Thyroid gland (tissue), 4 donors: ENCODE measurements at regions not wholly inside any gene's neighbourhood (a gene's known extent, or its start where the extent isn't known, plus 50 kb on each side); places are given as distances from the start of the nearest gene placed in this dataset.

Experiments
- DNase-seq, 2 donors: peaks; one replicate each; pipeline ENCODE4 v3.0.0-alpha.2; 2019
- H3K27ac ChIP-seq, 3 donors: fragments of 200-600 bp; sonication (generic); 1 replicate in 2 of 3; 2 replicates in 1 of 3; pipeline ENCODE4 v1.5.1; 2016 to 2019; ENCODE audit warnings: mild to moderate bottlenecking in 1 of 3, moderate library complexity in 1 of 3
- H3K27me3 ChIP-seq: fragments of 200-600 bp; sonication (generic); one replicate; pipeline ENCODE4 v1.5.1; 2019
- H3K36me3 ChIP-seq, 2 donors: fragments of 200-600 bp; sonication (generic); one replicate each; pipeline ENCODE4 v1.5.1; 2016 to 2019
- H3K4me1 ChIP-seq, 2 donors: fragments of 200-600 bp; sonication (generic); one replicate each; pipeline ENCODE4 v1.5.1; 2017 to 2019
- H3K4me3 ChIP-seq, 3 donors: fragments of 200-600 bp; sonication (generic); replicated peaks in 1 of 3; 1 replicate in 2 of 3; 2 replicates in 1 of 3; pipeline ENCODE4 v1.5.1; 2016; ENCODE audit warnings: mild to moderate bottlenecking in 1 of 3
- H3K9me3 ChIP-seq: fragments of 200-600 bp; sonication (generic); one replicate; pipeline ENCODE4 v1.5.1; 2017
- POLR2A ChIP-seq, 2 donors: fragments of 450-650 bp; IDR thresholded peaks; one replicate each; pipeline ENCODE4 v1.6.1; 2017; ENCODE audit warnings: antibody characterized with exemption in 2 of 2, mild to moderate bottlenecking in 2 of 2, moderate library complexity in 1 of 2
- WGBS, 2 donors: methylation state at CpG; one replicate each; pipeline ENCODE4 v1.1.5; 2017; 5-methylcytosine and 5-hydroxymethylcytosine counted together
- intact Hi-C: fragments of 100-400 bp; cut with DNase I; formaldehyde crosslinking; loops from one replicate; pipeline ENCODE4 v1.15.1; 2023
- TF ChIP-seq, protein P1 (sequence below), 6 experiments: fragments of 200-600 bp in 3 of 6; fragments of 450-650 bp in 3 of 6; sonication (generic) in 3 of 6; IDR thresholded peaks; one replicate each; pipeline ENCODE4 v1.5.1; 2016 to 2019; ENCODE audit warnings: antibody characterized with exemption in 6 of 6, mild to moderate bottlenecking in 2 of 6, inconsistent platforms in 1 of 6, moderate library complexity in 1 of 6

GRCh38 chr2:204154863-204155262 is 218.3 kb downstream of the ICOS start:
- H3K4me1 ChIP-seq = no peaks in the 10 kb centered on the region
- intact Hi-C loops = no loop called here
- no peak for DNase-seq
- TF ChIP-seq, protein P1, sequence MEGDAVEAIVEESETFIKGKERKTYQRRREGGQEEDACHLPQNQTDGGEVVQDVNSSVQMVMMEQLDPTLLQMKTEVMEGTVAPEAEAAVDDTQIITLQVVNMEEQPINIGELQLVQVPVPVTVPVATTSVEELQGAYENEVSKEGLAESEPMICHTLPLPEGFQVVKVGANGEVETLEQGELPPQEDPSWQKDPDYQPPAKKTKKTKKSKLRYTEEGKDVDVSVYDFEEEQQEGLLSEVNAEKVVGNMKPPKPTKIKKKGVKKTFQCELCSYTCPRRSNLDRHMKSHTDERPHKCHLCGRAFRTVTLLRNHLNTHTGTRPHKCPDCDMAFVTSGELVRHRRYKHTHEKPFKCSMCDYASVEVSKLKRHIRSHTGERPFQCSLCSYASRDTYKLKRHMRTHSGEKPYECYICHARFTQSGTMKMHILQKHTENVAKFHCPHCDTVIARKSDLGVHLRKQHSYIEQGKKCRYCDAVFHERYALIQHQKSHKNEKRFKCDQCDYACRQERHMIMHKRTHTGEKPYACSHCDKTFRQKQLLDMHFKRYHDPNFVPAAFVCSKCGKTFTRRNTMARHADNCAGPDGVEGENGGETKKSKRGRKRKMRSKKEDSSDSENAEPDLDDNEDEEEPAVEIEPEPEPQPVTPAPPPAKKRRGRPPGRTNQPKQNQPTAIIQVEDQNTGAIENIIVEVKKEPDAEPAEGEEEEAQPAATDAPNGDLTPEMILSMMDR (IDR thresholded peaks at IDR 0.05) = no peak
- TF ChIP-seq POLR2A (IDR thresholded peaks at IDR 0.05) = no peak
- H3K4me3 ChIP-seq = no peak overlapping the region
- no peaks in the 10 kb centered on the region for H3K9me3 ChIP-seq
- WGBS, 2 donors = 76 to 77% methylated on average over 3 of the region's 3 CpGs
- H3K27me3 ChIP-seq = no peaks in the 10 kb centered on the region
- no peak overlapping the region for H3K27ac ChIP-seq
- H3K36me3 ChIP-seq = no peaks in the 10 kb centered on the region

DNA sequence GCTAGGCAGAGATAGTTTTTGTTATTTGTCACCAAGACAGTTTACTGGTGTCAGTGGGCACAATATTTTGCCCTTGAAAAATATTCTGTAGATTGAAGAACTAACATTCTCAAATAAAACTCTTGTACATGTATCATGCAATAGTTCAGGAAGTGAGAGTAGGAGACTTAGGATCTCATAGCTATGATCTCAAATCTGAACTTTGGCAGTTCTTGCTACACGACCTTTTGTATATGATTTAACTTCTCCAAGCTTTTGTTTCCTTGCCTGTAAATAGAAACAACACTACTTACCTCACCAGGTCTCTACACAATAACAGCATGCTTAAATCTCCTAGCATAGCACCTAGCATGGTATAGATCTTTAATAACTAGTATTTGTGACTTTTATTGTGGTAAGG is 219.9 kb downstream of the ICOS start:
- 88 to 89% methylated on average over 1 of the region's 1 CpG for WGBS, 2 donors
- DNase-seq = no peak
- H3K27me3 ChIP-seq = no peaks in the 10 kb centered on the region
- intact Hi-C loops = no loop called here
- no peak overlapping the region for H3K4me3 ChIP-seq
- TF ChIP-seq, protein P1 (IDR thresholded peaks at IDR 0.05) = no peak
- no peak for TF ChIP-seq POLR2A (IDR thresholded peaks at IDR 0.05)
- H3K9me3 ChIP-seq = no peaks in the 10 kb centered on the region
- H3K27ac ChIP-seq = no peak overlapping the region
- no peaks in the 10 kb centered on the region for H3K36me3 ChIP-seq
- H3K4me1 ChIP-seq = no peaks in the 10 kb centered on the region

DNA sequence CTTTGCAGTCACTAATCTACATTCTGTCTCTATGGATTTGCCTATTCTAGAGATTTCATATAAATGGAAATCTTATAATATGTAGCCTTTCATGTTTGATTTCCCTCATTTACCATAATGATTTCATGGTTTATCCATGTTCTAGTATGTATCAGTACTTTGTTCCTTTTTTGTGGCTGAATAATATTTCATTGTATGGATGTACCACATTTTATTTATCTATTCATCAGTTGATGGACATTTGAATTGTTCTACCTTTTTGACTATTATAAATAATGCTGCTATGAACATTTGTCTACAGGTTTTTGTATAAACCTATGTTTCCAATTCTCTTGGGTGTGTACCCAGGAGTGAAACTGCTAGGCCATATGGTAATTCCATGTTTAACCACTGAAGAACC is 221.1 kb downstream of the ICOS start:
- no peaks in the 10 kb centered on the region for H3K4me1 ChIP-seq
- H3K4me3 ChIP-seq = no peak overlapping the region
- no peaks in the 10 kb centered on the region for H3K36me3 ChIP-seq
- intact Hi-C loops = no loop called here
- no peak overlapping the region for H3K27ac ChIP-seq
- no peak for TF ChIP-seq POLR2A (IDR thresholded peaks at IDR 0.05)
- TF ChIP-seq, protein P1 (IDR thresholded peaks at IDR 0.05) = no peak
- H3K27me3 ChIP-seq = no peaks in the 10 kb centered on the region
- DNase-seq = no peak
- H3K9me3 ChIP-seq = no peaks in the 10 kb centered on the region

GRCh38 chr2:204159526-204159925 is 223.0 kb downstream of the ICOS start:
- H3K4me3 ChIP-seq = no peak overlapping the region
- no peaks in the 10 kb centered on the region for H3K4me1 ChIP-seq
- intact Hi-C loops = no loop called here
- H3K27ac ChIP-seq = no peak overlapping the region
- no peaks in the 10 kb centered on the region for H3K27me3 ChIP-seq
- no peak for DNase-seq
- no peaks in the 10 kb centered on the region for H3K9me3 ChIP-seq
- TF ChIP-seq, protein P1 (IDR thresholded peaks at IDR 0.05) = no peak
- TF ChIP-seq POLR2A (IDR thresholded peaks at IDR 0.05) = no peak
- WGBS, 2 donors = 74 to 80% methylated on average over 3 of the region's 3 CpGs
- no peaks in the 10 kb centered on the region for H3K36me3 ChIP-seq

DNA sequence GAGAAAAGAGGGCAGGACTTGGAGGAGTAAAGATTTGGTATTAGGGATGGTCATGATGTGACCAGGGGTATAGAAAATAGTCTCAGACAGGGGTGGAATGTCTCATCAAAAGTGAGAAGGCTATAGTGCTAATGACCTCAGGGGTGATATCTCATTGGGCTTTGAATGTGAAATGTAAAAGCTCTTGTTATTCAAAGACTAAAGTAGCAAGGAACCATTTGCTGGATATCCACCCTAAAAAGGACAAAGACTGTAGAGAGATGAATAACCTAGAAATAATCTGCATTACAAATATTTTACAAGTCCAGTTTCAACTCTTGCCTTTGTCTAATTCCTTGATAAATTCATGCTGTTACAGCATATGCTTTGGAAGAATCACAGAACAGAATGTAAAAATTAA is 224.4 kb downstream of the ICOS start:
- intact Hi-C loops = no loop called here
- no peak for DNase-seq
- TF ChIP-seq, protein P1 (IDR thresholded peaks at IDR 0.05) = no peak
- no peak for TF ChIP-seq POLR2A (IDR thresholded peaks at IDR 0.05)
- Histone ChIP-seq H3K4me3 (no peak overlapping the region), H3K27me3 (no peaks in the 10 kb centered on the region), H3K36me3 (no peaks in the 10 kb centered on the region), H3K27ac (no peak overlapping the region), H3K9me3 (no peaks in the 10 kb centered on the region), H3K4me1 (no peaks in the 10 kb centered on the region)
